Suppressor macrophage treated with lipopolysaccharide for 1 hour (primary cell): ENCODE measurements at regions not wholly inside any gene's neighbourhood (a gene's known extent, or its start where the extent isn't known, plus 50 kb on each side); places are given as distances from the start of the nearest gene placed in this dataset.
"Not testable (repeated sequence)": the region's sequence is repeated elsewhere in the genome, so short reads cannot be mapped to it uniquely, and the experiment has no call there.

Source experiments
- DNase-seq, 3 donors: peaks; one replicate each; pipeline ENCODE4 v3.0.0-alpha.2; 2020 to 2022

DNA sequence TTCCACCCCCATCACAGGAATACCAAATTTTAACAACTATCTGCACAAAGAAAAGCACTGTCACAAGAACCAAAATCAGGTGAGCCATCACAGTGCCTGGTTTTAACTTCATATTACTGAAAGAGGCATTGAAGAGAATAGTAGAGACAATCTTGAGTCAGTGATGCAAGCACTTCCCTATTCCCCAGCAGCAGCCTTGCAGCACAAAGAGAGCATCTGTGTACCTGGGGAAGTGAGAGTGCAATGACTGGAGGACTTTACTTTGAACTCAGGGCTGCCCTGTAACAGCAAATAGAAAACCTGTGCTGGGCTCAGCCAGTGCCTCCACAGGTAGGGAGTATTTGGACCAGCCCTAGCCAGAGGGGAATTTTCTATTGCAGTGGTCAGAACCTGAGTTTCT is 361.8 kb downstream of the TEX13C start:
- DNase-seq: no peak

DNA sequence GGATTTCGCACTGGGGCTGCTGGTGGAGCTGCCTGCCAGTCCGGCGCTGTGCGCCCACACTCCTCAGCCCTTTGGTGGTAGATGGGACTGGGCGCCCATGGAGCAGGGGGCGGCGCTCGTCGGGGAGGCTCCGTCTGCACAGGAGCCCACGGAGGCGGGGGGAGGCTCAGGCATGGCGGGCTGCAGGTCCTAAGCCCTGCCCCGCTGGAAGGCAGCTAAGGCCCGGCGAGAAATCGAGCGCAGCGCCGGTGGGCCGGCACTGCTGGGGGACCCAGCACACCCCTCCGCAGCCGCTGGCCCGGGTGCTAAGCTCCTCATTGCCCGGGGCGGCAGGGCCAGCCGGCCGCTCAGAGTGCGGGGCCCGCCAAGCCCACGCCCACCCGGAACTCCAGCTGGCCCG is 370.9 kb downstream of the TEX13C start:
- DNase-seq: not testable (repeated sequence)

DNA sequence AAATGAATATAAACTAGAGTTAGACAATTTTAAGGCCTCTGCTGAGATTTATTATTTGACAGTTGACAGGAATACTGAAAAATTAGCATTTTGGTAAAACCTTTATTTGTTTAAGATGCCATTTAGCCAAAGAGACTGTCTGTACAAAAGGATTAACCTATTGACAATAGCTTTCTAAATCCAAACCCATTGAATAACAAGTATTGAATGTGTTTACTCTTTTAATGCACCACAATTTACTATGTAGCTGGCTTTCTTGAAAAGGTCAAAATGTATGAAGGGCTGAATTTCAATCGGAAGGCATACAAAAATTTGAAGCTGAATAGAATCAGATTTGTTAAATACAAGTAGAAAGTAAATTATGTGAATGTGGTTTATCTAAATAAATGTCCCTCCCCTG is 374.5 kb downstream of the TEX13C start:
- no peak for DNase-seq

DNA sequence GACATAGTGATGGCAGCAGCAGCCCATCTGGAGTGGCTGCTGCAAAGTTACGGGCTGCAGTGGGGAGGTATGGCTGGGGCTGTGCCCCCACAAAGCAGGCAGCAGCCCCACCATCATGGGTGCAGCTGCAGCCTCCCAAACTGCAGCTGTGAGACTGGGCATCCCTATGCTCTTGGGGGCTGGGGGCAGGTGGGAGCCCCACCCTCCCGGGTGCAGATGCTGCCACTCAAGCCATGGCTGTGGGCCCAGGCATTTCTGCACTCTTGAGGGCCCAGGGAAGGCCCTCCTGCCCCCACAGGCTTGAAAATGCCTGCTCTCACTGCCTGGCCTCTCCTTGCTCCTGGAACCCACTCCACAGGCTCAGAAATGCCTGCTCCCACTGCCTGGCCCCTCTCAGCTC is 389.4 kb downstream of the TEX13C start:
- DNase-seq: no peak

DNA sequence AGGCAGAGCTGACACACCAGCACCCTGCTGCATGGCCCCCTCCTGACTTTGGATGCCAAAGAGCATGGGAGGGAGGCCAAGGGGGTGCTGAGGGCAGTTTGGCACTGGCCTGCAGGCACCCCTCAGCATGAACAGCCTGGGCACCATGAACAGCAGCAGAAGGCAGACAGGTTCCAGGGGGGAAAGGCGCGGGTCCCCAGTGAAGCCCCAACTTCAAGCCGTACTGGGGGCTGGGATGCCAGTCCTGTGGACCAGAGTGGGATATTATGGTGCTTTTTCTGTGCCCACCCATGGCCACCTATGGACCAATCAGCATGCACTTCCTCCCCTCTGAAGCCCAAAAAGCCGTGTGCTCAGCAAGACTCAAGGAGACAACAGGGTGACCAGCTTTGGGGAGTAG is 389.9 kb downstream of the TEX13C start:
- no peak for DNase-seq

DNA sequence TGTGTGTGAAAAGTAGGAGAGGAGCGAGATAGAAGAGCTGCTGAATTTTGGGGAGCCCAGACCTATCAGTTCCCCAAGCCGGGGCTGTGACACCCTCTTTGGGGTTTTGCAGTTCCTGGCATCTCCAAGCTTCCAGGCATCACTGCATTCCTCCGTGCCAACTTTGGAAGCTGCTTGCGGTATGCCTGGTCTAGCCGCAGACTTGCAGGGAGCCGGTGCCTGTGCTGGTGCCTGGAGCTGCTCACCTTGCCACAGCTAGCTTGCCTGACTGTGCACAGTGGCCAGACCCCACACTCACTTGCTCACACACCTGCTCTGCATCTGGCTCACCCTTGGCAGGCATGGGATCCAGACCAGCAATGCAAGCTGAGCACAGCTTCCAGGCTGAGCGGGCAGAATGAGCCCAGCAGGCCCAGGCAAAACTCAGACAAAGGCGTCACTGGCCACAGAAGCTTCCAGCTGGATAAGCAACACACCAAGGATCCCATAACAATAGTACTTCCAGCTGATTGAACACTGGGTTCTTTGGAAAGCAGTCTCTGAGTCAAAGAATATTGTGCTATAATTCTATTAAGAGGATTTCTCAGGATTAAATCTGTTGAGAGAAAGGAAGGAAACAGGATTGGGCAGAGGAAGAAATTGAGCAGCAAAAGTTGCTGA is 390.9 kb downstream of the TEX13C start:
- DNase-seq: no peak

DNA sequence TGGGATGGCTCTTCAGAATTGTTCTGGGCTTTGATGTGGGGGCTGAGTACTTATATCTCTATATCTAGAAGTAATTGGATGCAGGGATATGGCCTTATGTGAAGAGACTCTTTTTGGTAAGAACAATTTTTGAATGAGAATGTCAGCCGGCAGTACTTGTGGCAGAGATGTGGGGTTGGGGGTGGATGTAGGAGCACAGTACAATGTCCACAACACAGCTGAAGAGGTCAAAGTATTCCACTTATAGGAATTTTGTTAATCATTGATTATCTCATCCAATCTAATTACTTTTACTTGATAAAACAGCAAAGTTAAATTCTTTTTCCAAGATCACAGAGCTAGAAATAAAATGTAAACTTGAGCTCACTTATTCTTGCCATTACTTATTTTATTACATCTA is 391.4 kb downstream of the TEX13C start:
- DNase-seq: no peak

DNA sequence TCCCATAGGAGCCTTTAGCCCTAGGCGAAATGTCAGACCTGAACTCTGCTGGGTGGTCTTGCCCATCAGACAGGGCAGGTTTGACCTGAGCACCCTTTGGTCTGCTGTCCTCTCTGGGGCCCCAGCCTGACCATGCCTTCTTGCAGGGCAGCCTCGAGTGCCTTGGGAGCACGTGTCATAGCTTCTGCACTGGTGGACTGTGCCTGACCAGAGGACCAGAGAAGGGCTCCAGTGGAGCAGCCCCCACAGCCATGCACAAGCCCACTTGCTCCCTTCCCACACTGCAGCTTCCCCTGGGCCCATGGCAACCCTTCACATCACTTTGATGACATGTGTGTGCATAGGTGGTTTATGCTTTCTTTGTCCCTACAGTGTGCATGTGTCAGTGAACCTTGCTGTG is 394.0 kb downstream of the TEX13C start:
- DNase-seq: no peak

DNA sequence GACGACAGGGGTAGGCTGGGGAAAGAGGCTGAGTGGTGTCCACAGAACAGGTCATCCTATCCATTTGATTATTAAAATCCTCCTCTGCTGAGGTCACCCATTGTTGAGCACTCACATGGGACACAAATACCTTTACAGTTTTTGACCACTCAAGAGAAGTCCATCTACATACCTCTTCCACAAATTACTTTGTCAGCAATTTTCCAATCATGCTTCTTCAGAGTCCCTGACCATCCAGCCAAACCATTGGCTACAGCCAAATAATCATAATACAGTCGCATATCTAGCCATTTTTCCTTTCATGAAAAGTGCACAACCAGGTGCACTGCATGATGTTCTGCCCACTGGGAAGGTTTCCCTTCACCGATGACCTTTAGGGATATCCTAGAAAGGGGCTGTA is 407.4 kb downstream of the TEX13C start:
- no peak for DNase-seq

DNA sequence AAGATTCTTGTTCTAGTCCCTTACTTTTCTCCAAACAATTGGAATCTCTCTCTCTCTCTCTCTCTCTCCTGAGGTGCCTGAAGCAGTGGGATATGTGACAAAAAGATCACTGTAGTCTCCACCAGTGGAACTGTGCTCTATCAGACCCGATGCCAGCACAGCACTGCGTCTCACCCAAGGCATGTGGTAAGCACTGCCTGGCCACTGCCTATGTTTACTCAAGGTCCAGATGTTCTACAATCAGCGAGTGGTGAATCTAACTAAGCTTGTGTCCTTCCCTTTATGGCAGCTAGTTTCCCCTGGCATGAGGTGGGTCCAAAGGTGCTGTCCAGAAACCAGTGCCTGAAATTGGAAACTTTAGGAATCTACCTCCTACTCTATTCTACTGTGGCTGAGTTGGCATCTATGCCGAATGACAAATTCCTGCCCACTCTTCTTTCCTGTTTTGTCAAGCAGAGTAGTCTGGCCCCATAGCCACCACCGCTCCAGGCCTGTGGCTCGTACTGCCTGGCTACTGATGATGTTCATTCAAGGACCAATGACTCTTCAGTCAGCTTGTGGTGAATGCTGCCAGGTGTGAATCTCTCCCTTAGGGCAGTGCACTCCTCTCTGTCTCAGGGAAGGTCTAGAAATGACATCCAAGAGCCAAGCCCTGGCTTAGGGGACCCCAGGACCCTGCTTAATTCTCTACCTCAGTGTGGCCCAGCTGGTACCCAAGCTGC is 416.5 kb downstream of the TEX13C start:
- DNase-seq: no peak

DNA sequence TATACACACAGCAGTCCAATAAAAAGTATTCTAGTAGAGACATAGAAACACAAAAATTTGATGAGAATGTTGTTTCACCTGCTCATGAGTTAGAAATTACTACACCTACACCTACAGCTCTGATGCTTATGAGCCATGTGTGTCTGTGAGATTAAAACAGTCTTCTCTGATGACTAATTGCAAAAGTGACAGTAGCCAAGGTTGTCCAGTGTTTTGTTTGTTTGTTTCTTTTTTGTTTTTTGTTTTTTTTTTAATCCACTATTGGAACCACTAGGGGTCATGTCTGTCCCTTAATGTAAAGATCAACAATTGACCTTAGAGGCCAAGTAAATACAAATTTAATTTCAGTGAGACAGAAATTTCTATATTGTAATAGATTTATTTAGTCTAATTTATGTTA is 423.1 kb downstream of the TEX13C start:
- DNase-seq: no peak

DNA sequence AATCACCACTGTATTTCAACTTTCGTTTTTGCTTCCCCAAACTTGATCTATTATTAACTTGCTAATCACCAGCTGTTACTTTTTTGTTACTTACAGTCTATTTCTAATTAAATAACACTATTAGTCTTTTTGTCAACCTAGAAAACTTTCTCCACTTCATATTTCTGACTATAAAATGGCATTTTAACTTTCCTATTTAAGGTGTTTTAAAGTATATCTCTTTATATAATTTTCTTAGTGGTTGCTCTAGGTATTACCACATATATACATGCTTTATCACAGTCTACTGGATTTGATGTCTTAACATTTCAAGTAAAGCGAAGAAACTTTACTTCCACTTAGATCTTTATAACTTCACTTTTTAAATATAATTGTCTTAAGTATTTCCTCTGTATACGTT is 421.2 kb downstream of the DCAF12L2 start:
- DNase-seq: no peak

DNA sequence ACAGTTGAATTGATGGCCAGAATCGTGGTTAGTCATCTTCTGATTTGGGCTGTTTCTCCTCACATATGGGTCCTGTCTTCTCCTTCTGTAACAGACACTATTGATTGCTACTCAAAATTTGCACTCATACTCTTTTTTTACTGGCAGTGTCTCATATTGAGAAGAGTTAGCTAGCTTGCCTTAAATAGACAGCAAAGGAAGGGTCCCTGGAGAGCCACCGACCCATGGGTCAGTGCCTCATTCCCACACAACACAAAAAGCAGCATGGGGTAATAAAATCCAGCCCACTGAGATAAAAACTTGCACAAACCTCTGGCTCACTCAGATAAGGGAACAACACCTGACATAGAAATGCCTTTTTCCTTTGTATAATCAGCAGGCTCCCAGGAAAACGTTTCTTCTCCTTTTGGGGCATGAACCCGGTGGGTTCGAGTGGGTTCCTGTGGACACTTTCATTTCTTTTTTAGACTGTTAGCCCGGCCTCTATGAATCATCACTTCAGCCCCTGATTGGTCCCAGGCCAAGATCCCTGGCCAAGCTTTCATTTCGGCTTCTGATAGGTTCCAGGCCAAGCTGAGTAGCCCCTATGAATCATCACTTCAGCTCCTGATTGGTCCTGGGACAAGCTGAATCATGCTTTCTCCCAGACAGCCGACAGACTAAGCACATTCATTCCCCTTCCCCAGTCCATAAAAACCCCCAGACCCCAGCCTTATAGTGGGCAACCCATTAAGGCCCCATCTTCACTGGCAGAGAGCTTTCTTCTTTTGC is 408.1 kb downstream of the DCAF12L2 start:
- DNase-seq: no peak

DNA sequence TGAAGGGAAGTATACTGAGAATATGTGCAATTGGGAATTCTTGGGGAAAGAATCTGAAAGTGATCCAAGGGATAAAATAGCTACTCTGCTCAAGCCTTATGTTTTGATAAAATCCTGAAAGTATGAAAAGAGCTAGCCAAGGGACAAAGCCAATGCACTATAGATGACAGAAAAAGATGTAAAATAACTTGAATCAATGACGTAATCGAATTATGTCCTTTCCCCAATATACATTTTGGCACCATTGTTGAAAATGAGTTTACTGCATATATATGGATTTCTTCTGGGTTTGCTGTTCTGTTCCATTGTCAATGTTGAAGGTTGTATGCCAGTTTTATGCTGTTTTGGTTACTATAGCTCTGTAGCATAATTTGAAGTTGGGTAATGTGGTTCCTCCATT is 407.3 kb downstream of the DCAF12L2 start:
- DNase-seq: no peak

DNA sequence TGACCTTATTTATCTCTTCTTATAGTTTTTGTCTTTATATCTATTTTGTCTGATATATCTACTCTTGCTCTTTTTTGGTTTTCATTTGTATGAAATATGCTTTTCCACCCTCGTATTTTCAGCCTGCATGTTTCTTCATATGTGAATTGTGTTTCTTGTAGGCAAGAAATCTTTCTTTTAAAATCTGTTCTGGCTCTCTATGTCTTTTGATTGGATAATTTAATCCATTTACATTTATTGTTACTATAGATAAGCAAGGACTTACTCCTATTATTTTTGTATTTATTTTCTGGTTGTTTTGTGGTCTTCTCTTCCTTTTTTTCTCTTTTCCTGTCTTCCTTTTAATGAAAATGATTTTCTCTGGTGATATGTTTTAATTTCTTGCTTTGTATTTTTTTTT is 403.1 kb downstream of the DCAF12L2 start:
- no peak for DNase-seq

DNA sequence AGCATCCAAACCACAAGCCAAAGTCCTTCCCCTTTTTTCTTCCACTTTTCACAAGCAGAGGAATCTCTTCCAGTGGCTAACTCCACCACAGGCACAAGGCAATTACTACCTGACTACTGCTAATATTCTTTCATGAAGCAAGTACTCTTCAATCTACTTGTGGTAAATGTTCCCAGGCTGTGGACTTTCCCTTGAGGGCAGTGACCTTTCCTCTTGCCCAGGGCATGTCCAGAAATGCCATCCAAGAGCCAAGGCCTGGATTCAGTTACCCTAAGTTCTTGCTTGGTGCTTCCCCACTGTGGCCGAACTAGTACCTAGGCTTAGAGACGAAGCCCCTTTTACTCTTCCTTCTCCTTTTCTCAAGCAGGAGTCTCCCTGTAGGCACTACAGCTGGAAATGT is 400.7 kb downstream of the DCAF12L2 start:
- no peak for DNase-seq

DNA sequence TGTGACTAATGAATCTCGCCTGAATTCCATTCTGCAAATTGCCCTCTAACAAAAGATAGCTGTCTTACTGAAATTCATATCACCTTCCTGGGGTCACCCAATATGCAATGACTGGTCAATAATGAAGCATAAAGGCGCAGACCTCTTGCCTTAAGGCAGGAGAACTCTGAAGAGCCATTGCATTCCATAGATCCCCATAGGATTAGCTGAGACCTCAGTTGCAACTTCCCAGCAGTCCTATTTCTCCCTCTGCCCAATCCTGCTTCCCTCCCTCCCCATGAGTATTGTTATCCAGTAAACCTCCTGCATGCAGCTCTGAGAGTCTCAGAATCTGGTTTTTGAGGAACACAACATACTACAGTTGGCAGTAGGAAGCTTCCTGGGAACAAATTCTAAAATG is 396.5 kb downstream of the DCAF12L2 start:
- DNase-seq: no peak

DNA sequence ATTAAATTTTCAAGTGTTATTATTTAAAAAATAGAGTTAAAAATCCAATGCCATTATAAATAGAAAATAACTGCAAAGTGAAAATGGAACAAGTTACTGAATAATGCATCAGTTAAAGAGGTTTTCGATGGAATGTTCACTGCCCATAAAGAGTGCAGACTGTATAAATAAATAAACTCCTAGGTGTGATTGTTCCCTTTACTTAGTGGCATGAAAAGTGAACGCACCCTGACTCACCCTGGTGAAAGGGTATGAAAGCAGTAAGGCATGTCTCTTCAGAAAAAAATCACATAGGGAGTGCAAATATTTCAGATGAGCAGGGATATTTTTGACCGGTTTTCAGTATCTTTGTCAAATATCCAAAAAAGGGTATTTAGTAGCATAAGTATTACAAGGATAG is 387.8 kb downstream of the DCAF12L2 start:
- DNase-seq: no peak

DNA sequence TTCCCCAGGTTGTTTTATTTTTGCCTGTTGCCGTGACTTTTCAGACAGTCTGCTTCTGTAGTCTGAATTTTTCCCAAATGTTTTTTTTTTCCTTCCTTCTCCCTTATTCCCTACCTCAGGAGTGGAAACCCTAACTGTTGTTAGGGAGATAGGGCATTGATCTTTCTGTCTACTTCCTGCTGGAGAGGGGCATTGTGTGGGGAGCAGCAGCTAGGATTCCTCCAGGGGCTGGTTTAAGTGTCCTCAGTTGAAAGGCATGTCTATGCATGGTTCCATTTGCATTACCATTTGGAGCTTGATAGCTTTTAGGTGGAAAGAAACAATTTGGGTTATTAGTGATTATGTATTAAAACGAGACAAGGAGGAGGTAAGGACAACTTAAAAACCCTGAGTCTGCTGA is 383.9 kb downstream of the DCAF12L2 start:
- DNase-seq: no peak

DNA sequence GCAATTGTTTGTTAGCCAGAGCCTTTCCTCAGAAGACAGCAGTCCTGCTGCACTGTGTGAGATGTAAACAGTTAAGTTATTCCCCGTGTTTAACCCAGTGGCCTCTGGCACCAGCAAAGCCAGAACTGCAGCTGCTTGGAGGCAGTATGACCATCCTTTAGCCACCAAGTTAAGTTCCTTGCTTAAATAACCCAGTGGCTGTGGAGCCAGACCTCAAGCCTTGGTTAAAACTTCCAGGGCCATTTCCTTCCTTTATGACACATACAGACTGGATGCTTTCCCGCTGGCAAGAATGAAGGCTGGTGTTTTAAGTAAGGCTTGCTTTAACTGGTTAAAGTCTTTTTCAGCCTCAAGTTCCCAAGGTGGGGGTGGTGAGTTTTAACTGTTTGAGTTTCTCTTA is 379.8 kb downstream of the DCAF12L2 start:
- no peak for DNase-seq

DNA sequence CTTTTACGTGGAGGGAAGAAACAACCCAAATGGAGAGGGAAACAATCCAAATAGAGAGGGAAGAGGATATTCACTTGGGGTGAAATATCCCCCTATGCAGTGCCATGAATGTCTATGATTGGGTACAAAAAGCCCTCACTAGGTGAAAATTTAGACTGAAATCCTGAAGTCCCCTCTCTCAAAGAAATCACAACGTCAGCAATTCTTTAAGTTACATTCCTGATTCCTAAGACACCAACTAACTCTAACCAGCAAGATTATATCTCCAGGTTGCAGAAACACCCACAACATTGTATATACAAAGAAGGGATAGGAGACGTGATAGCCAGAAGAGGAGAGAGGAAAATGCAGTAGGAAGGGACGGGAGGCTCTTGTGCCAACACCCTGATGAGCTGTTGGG is 374.3 kb downstream of the DCAF12L2 start:
- no peak for DNase-seq

DNA sequence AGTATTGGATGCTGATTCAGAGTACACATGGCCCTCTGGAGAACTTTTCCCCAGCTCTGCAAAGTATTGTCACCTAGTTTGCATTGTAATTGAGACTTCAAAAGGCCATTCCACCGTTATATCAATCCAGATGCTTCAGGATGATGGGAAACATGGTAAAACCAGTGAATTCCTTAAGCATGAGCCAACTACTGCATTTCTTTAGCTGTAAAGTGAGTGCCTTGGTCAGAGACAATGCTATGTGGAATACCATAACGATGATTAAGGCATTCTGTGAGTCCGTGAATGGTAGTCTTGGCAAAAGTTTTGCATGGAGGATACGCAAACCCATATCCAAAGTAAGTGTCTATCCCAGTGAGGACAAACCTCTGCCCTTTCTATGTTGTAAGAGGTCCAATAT is 355.2 kb downstream of the DCAF12L2 start:
- DNase-seq: no peak

DNA sequence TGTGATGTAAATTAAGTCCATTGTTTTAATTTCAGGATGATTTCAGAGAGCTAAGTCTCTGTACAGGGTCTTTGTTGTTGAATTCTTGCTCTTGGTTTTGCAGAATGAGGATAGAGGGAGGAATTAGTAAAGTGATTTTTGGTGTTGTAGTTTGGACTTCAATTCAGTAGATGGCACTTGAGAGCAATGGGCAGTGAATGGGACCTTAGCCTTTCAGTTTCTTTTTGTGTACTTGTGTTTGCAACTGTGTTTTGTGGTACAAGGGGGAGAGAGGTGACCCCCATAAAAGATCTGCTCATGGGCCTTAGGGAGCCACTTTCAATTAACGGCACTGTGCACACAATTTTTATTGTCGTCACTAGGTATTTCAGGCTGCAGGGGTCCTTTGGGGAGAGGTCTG is 340.0 kb downstream of the DCAF12L2 start:
- no peak for DNase-seq

DNA sequence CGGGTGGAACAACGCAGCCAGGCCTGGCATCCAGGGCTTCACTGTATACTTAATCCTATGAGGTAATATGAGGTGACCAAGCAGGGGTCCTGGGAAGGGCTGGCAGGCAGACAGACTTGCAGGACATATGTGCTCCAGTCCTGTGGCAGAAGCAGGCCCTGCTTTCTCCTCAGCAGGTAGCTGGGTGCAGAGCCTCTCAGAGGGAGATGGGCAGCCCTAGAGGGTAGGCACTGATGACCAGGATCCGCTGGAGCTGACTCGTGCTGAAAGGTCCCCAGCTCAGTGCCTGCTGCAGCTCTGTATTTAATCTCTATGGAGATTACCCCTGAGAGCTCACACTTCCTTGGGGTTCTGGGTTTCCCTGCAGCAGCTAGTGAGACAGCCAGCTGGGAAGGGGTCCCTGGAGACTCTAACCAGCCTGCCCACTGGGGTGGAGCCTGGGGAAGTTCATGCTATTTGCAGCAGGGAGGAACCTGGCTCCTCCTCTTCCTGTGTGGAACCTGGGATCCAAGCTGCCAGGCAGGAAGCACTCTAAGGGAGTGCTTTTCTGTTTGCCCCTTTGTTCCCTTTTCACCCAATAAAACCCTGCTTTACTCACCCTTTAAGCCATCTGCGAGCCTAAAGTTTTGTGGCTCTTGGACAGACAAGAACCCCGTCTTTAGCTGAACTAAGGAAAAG is 339.2 kb downstream of the DCAF12L2 start:
- no peak for DNase-seq
